GM18868 (cell line): ENCODE measurements at regions not wholly inside any gene's neighbourhood (a gene's known extent, or its start where the extent isn't known, plus 50 kb on each side); places are given as distances from the start of the nearest gene placed in this dataset.

Source experiments
- ATAC-seq: cut with Tn5 transposase; IDR thresholded peaks from one replicate; pipeline ENCODE4 v1.9.1; 2021; ENCODE audit warnings: mild to moderate bottlenecking, moderate library complexity; ENCODE audit not compliant: unreplicated experiment

DNA sequence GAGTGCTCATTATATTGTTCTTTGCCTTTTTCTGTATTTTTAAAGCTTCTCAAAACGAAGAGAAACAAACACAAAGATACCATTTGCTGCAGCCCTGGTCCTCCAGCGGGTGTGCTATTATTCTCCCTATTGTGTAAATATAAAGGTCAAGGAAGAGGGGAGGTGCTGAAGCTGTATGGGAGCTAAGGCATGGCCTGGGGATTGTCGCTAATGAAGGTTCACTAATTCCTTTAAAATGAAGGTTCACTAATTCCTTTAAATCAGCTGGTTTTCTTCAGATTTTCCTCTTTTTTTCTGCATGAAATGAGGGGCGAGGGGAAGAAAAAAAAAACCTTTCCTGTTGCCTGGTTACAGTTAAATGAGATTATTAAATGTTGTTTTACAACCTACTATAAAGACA, 74.5 kb upstream of the MAP1B start:
- no peak for ATAC-seq

DNA sequence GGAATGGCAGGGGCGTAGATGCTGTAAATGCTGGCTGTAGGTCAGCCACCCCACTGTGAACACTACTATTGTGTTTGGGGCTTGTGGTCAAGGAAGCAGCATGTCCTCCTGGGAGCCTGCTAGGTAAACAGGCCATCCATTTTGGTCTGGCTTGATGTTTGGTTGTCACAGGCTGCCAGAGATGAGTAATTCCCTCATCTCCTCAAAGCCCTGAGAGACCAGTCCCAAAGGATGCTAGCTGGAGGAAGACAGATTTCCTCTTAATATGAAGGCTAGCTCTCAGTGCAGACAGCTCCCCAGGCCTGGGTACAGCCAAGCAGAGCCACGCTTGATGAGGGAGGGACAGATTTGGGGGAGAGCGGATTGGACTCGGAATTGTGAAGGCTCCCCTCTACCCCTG, 72.5 kb upstream of the MAP1B start:
- no peak for ATAC-seq

DNA sequence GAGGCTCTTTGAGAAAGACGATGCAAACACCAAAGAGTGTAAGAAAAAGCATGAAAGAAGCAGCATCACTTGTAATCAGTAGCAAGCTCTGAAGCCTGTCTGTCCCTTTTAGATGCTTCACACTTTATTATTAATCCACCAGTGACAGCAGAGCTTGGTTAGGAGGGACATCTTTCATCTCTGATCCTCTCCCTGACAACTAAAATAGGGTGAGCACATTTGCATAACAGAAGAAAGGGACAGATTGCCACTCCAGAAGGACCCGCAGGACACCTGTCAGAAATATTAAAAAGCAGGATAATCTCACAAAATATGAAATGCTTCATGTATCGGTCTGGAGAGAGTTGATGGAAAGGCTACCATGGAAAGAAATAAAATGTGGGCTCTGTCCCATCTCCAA, 71.4 kb upstream of the MAP1B start:
- no peak for ATAC-seq

DNA sequence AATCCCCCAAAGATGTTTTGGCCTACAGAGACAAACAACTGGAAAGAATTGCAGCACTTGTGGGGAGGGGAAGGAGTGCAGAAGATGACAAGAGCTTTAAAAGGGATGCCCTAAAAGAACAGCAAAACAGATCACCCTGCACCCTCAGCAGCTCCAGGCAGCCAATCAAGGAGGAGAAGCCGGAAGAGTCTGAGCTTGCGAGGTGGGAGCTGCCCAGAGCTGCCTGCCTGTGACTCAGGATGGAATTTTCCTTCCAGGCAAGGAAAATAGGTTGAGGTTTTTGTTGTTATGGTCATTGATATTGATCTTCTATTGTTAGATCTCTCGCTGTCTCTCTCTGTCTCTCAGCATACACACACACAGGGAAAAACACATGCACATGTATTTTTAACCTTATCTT, 70.3 kb upstream of the MAP1B start:
- no peak for ATAC-seq

GRCh38 chr5:72040513-72040912, 66.8 kb upstream of the MAP1B start:
- ATAC-seq = no peak

DNA sequence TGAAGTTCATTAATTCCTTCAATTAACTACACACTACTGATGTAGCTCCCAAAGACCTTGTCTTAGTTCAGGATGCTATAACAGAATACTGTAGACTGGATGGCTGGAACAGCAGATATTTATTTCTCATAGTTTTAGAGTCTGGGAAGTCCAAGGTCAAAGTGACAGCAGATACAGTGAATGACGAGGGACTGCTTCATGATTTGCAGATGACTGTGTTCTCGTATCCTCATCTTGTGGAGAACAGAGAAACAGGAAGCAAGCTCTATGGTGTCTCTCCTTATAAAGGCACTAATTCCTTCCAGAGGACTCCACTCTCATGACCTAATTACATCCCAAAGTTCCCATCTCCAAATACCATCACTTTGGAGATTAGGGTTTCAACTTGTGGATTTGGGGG, 65.6 kb upstream of the MAP1B start:
- no peak for ATAC-seq

DNA sequence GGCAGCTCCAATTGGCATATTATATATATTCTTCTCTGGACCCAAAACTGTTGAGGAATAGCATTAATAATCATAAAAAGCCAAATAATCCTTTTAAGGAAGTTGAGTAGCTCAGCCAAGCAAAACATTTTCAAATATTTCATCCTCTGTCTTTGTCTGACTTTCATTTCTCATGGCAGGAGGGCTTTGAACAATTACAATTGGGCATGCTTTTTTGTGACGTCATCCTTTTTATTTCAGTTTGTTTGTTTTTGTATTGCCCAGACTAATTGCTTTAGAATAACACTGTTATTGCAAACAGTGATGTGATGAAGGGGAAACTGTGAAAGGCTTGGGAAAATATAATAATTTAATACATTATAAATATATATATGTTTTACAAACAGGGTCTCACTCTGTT, 65.2 kb upstream of the MAP1B start:
- no peak for ATAC-seq

GRCh38 chr5:72045692-72046091, 61.6 kb upstream of the MAP1B start:
- no peak for ATAC-seq

DNA sequence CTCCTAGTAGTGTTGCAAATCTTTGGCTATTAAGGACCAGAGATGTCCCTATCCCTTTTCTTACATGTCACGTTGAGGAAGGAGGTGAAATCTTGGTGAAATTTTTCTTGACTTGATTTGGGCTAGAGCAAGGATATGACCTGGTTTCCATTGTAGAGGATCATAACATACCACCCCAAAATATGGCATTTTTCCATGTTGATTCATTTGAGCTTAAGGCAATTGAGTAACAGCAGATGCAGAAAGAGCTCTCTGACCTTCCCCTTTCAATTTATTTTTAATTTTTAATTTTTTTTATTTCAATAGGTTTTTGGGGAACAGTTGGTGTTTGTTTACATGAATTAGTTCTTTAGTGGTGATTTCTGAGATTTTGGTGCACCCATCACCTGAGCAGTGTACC, 61.2 kb upstream of the MAP1B start:
- ATAC-seq = no peak

GRCh38 chr5:72055636-72056035, 51.6 kb upstream of the MAP1B start:
- ATAC-seq = no peak
